HCT116 (cell line): ENCODE measurements at regions not wholly inside any gene's neighbourhood (a gene's known extent, or its start where the extent isn't known, plus 50 kb on each side); places are given as distances from the start of the nearest gene placed in this dataset.

Source experiments
- ATAC-seq: fragments of 200-7000 bp; cut with Tn5 transposase; 2 replicates; pipeline ENCODE4 v1.9.1; 2020; ENCODE audit warnings: mild to moderate bottlenecking, moderate library complexity
- BruUV-seq: library from RNA; stranded (reverse); fragments of 400-500 nt; replicated peaks from 2 replicates; lab custom pipeline; 2021; lab: Mats Ljungman, UMichigan
- CTCF ChIA-PET: fragments of 300-600 bp; sonication (Branson Sonifier 250); formaldehyde crosslinking; loops from one replicate; lab custom pipeline; 2021; ENCODE audit warnings: antibody characterized with exemption; lab: Charles Lee
- POLR2A ChIA-PET: fragments of 300-600, 350-600 bp; sonication (Branson Sonifier 250); formaldehyde crosslinking; loops from one replicate; lab custom pipeline; 2021; ENCODE audit warnings: antibody characterized with exemption; lab: Charles Lee
- RAD21 ChIA-PET, 2 experiments: fragments of 300-600 bp; sonication (Branson Sonifier 250); formaldehyde crosslinking; loops; one replicate each; lab custom pipeline; 2023; ENCODE audit warnings: low total read pairs in 2 of 2; ENCODE audit not compliant: uncharacterized antibody in 2 of 2, unreplicated experiment in 2 of 2, low non-redundant PET in 1 of 2; lab: Charles Lee
- DNase-seq: peaks from one replicate; pipeline ENCODE4 v3.0.0-alpha.2; 2010; ENCODE audit warnings: low read depth, low spot score
- H2AFZ ChIP-seq: fragments of 200-600 bp; shearing (Covaris generic), sonication (generic); 2 replicates; pipeline ENCODE4 v1.6.1; 2017; ENCODE audit warnings: low read depth, mixed run types, mixed read lengths, antibody characterized with exemption, low read length; ENCODE audit not compliant: poor library complexity, severe bottlenecking
- H3K27ac ChIP-seq: 2 replicates; pipeline ENCODE4 v1.5.1; 2012; ENCODE audit warnings: low read depth, low read length
- H3K27me3 ChIP-seq: fragments of 200-600 bp; sonication (generic); 2 replicates; pipeline ENCODE4 v1.6.1; 2016; ENCODE audit warnings: mixed run types, low read length, mixed read lengths; ENCODE audit not compliant: insufficient read depth
- H3K36me3 ChIP-seq, 2 experiments: fragments of 200-500 bp in 1 of 2; fragments of 200-600 bp in 1 of 2; sonication (Bioruptor generic) in 1 of 2; sonication (generic) in 1 of 2; 2 replicates each; pipeline versions ENCODE4 v1.5.1 to v1.6.1; 2014 to 2016; ENCODE audit warnings: low read length in 2 of 2, inconsistent platforms in 1 of 2, mixed read lengths in 1 of 2, mixed run types in 1 of 2; ENCODE audit not compliant: insufficient read depth in 2 of 2, control insufficient read depth in 1 of 2
- H3K4me1 ChIP-seq, 2 experiments: fragments of 200-600 bp in 1 of 2; sonication (generic) in 1 of 2; 2 replicates each; pipeline versions ENCODE4 v1.5.1 to v1.6.1; 2012 to 2017; ENCODE audit warnings: low read length in 2 of 2, inconsistent platforms in 1 of 2, mild to moderate bottlenecking in 1 of 2, mixed read lengths in 1 of 2, mixed run types in 1 of 2, moderate library complexity in 1 of 2; ENCODE audit not compliant: insufficient read depth in 2 of 2, control insufficient read depth in 1 of 2
- H3K4me2 ChIP-seq: fragments of 200-600 bp; sonication (generic); 2 replicates; pipeline ENCODE4 v1.6.1; 2017; ENCODE audit warnings: mixed run types, low read length, mixed read lengths
- H3K4me3 ChIP-seq, 2 experiments: fragments of 200-600 bp in 1 of 2; sonication (generic) in 1 of 2; replicated peaks in 1 of 2; 2 replicates each; pipeline ENCODE4 v1.5.1; 2011 to 2016; ENCODE audit warnings: low read length in 2 of 2, control low read depth in 1 of 2, low read depth in 1 of 2, mild to moderate bottlenecking in 1 of 2, mixed read lengths in 1 of 2, mixed run types in 1 of 2
- H3K79me2 ChIP-seq: fragments of 200-600 bp; sonication (generic); 2 replicates; pipeline ENCODE4 v1.6.1; 2017; ENCODE audit warnings: mild to moderate bottlenecking, mixed run types, low read length, moderate library complexity, mixed read lengths; ENCODE audit not compliant: insufficient read depth
- H3K9ac ChIP-seq: fragments of 200-600 bp; sonication (generic); 2 replicates; pipeline ENCODE4 v1.6.1; 2016; ENCODE audit warnings: low read length, mixed read lengths
- H3K9me2 ChIP-seq: fragments of 200-600 bp; sonication (generic), shearing (Covaris generic); 2 replicates; pipeline ENCODE4 v1.6.1; 2017; ENCODE audit warnings: mixed run types, mild to moderate bottlenecking, moderate library complexity; ENCODE audit not compliant: insufficient read depth
- H3K9me3 ChIP-seq, 2 experiments: fragments of 200-500 bp in 1 of 2; fragments of 200-600 bp in 1 of 2; sonication (Bioruptor generic) in 1 of 2; sonication (generic) in 1 of 2; 2 replicates each; pipeline ENCODE4 v1.6.1; 2014 to 2017; ENCODE audit warnings: low read length in 2 of 2, mixed read lengths in 2 of 2, inconsistent platforms in 1 of 2, low read depth in 1 of 2, mild to moderate bottlenecking in 1 of 2, mixed run types in 1 of 2, moderate library complexity in 1 of 2; ENCODE audit not compliant: control insufficient read depth in 1 of 2, insufficient read depth in 1 of 2
- H4K20me1 ChIP-seq: fragments of 200-600 bp; sonication (generic), shearing (Covaris generic); 2 replicates; pipeline ENCODE4 v1.6.1; 2017; ENCODE audit warnings: mixed run types, mild to moderate bottlenecking, moderate library complexity; ENCODE audit not compliant: insufficient read depth
- CBX3 ChIP-seq: IDR thresholded peaks from 2 replicates; pipeline ENCODE4 v1.6.1; 2012; ENCODE audit warnings: low read depth
- EGR1 ChIP-seq: IDR thresholded peaks from 2 replicates; pipeline ENCODE4 v1.6.1; 2012; ENCODE audit warnings: low read depth
- EZH2 ChIP-seq: fragments of 200-600 bp; sonication (generic); IDR thresholded peaks from 2 replicates; pipeline ENCODE4 v1.6.1; 2017; ENCODE audit warnings: antibody characterized with exemption, mixed run types
- POLR2A ChIP-seq: IDR thresholded peaks from 2 replicates; pipeline ENCODE4 v1.7.0; 2011; ENCODE audit warnings: borderline replicate concordance; ENCODE audit not compliant: insufficient read depth, insufficient read length; ENCODE audit errors: extremely low read depth
- POLR2AphosphoS5 ChIP-seq: IDR thresholded peaks from 2 replicates; pipeline ENCODE4 v1.6.1; 2011; ENCODE audit warnings: mild to moderate bottlenecking, low read depth, low read length, moderate library complexity
- RAD21 ChIP-seq: IDR thresholded peaks from 2 replicates; pipeline ENCODE4 v1.6.1; 2012; ENCODE audit warnings: low read depth, mild to moderate bottlenecking
- SIN3A ChIP-seq: IDR thresholded peaks from 2 replicates; pipeline ENCODE4 v1.6.1; 2012; ENCODE audit warnings: low read depth
- SRF ChIP-seq: IDR thresholded peaks from 2 replicates; pipeline ENCODE4 v1.6.1; 2012; ENCODE audit warnings: low read depth
- TCF7L2 ChIP-seq: IDR thresholded peaks from 2 replicates; pipeline ENCODE4 v1.7.0; 2011; ENCODE audit warnings: borderline replicate concordance, inconsistent platforms; ENCODE audit not compliant: insufficient read depth, insufficient read length; ENCODE audit errors: extremely low read depth
- intact Hi-C: fragments of 100-400 bp; cut with micrococcal nuclease; formaldehyde crosslinking; loops from 2 replicates; pipeline ENCODE4 v1.10.0; 2022
- TF ChIP-seq, protein P1 (sequence below), 3 experiments: fragments of 200-600 bp in 1 of 3; sonication (generic) in 1 of 3; IDR thresholded peaks in 2 of 3; conservative IDR thresholded peaks in 1 of 3; 2 replicates each; pipeline ENCODE4 v1.5.1; 2012 to 2017; ENCODE audit warnings: low read depth in 2 of 3, low read length in 2 of 3, antibody characterized with exemption in 1 of 3, borderline replicate concordance in 1 of 3, control low read depth in 1 of 3, mild to moderate bottlenecking in 1 of 3, mixed read lengths in 1 of 3, mixed run types in 1 of 3, moderate library complexity in 1 of 3; ENCODE audit not compliant: insufficient read depth in 1 of 3
- TF ChIP-seq, protein P2 (sequence below): IDR thresholded peaks from 2 replicates; pipeline ENCODE4 v1.6.1; 2012; ENCODE audit warnings: low read depth

DNA sequence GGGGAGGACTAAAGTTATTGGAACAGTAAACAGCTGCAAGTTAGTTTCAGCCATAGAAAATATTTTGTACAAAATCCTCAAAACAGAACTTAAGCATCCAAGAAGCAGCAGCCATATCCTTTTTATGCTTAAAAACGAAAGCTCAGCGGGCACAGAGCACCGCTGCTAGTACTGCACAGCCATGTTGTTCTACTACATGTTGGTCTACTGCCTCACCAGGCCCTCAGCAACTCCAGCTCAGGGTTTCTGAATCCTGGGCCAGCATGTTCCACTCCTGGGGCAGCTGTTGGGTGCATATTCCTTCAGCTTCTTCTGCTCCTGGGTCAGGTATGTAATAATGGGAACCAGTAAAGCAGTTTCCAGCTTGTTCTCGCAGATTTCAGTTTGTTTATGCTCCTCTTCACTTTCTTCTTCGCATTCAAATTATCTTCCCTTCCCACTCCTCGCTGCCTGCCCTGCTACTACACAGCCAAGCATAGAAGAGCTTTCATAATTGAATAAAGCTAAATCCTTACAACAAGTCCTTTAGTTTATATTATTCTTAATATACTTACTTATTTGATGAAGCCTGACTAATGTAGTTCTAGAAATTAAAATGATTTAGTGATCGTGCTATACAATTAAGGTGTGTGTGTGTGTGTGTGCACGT lies 820.5 kb upstream of the ATXN8OS start:
- Histone ChIP-seq H3K4me3 (no peak overlapping the region), H3K79me2 (no peaks in the 10 kb centered on the region), H3K9me3 (no peaks in the 10 kb centered on the region; a peak in 1 of 4 replicates), H3K9me2 (no peaks in the 10 kb centered on the region), H3K27ac (no peak overlapping the region), H4K20me1 (no peaks in the 10 kb centered on the region), H3K9ac (no peak overlapping the region), H3K36me3 (no peaks in the 10 kb centered on the region), H2AFZ (no peak overlapping the region), H3K27me3 (no peaks in the 10 kb centered on the region), H3K4me1 (no peaks in the 10 kb centered on the region), H3K4me2 (no peak overlapping the region)
- ATAC-seq (no peak), DNase-seq (no peak)
- ChIA-PET POLR2A (interaction anchor here (0.6 kb wide), 1 partner anchor 398 kb away, joined by 4 read pairs; no protein-coding TSS in a partner anchor), CTCF (no interaction called here), RAD21 (no interaction called here)
- no TSS peak for BruUV-seq
- TF ChIP-seq SRF, result no peak
- TF ChIP-seq, protein P1, sequence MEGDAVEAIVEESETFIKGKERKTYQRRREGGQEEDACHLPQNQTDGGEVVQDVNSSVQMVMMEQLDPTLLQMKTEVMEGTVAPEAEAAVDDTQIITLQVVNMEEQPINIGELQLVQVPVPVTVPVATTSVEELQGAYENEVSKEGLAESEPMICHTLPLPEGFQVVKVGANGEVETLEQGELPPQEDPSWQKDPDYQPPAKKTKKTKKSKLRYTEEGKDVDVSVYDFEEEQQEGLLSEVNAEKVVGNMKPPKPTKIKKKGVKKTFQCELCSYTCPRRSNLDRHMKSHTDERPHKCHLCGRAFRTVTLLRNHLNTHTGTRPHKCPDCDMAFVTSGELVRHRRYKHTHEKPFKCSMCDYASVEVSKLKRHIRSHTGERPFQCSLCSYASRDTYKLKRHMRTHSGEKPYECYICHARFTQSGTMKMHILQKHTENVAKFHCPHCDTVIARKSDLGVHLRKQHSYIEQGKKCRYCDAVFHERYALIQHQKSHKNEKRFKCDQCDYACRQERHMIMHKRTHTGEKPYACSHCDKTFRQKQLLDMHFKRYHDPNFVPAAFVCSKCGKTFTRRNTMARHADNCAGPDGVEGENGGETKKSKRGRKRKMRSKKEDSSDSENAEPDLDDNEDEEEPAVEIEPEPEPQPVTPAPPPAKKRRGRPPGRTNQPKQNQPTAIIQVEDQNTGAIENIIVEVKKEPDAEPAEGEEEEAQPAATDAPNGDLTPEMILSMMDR (IDR thresholded peaks at IDR 0.05 in 2 of 3, conservative IDR thresholded peaks at IDR 0.05 in 1 of 3; ENCODE audit: borderline replicate concordance in 1 of 3, insufficient read depth in 1 of 3, low read depth in 2 of 3, low read length in 2 of 3), result no peak
- TF ChIP-seq, protein P2, sequence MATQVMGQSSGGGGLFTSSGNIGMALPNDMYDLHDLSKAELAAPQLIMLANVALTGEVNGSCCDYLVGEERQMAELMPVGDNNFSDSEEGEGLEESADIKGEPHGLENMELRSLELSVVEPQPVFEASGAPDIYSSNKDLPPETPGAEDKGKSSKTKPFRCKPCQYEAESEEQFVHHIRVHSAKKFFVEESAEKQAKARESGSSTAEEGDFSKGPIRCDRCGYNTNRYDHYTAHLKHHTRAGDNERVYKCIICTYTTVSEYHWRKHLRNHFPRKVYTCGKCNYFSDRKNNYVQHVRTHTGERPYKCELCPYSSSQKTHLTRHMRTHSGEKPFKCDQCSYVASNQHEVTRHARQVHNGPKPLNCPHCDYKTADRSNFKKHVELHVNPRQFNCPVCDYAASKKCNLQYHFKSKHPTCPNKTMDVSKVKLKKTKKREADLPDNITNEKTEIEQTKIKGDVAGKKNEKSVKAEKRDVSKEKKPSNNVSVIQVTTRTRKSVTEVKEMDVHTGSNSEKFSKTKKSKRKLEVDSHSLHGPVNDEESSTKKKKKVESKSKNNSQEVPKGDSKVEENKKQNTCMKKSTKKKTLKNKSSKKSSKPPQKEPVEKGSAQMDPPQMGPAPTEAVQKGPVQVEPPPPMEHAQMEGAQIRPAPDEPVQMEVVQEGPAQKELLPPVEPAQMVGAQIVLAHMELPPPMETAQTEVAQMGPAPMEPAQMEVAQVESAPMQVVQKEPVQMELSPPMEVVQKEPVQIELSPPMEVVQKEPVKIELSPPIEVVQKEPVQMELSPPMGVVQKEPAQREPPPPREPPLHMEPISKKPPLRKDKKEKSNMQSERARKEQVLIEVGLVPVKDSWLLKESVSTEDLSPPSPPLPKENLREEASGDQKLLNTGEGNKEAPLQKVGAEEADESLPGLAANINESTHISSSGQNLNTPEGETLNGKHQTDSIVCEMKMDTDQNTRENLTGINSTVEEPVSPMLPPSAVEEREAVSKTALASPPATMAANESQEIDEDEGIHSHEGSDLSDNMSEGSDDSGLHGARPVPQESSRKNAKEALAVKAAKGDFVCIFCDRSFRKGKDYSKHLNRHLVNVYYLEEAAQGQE, result no peak
- TF ChIP-seq CBX3, result no peak
- no peak for TF ChIP-seq RAD21
- TF ChIP-seq POLR2AphosphoS5, result no peak
- TF ChIP-seq POLR2A, result no peak
- TF ChIP-seq EZH2, result no peak
- TF ChIP-seq TCF7L2, result no peak
- no peak for TF ChIP-seq SIN3A
- no peak for TF ChIP-seq EGR1
- intact Hi-C loops, result no loop called here
